ENCODE measurements at regions not wholly inside any gene's neighbourhood (a gene's known extent, or its start where the extent isn't known, plus 50 kb on each side); places are given as distances from the start of the nearest gene placed in this dataset.

DNA sequence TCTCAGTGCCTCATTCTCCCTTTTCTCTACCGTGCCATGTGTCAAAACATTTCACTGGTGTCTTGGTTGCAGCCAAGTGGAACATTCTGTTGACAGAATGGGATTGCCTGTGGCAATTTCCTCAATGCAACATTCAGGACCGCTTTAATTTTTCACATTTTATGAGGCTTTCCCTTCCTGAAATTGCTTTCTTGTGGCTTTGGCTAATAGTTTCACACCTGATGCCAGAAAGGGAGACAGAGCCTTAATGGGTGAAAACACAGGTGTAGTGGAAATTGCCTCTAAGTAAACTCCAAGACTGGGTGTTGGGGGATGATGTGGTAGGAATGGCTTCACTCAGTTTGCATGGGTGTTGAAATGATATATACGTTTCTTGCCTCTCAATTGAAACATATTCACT lies 278.3 kb downstream of the TSN start:
- no peaks in the 10 kb centered on the region for H3K4me1 ChIP-seq (replicated peaks in 1 of 2; ENCODE audit: control insufficient read depth in 2 of 2, insufficient read depth in 2 of 2, low read length in 2 of 2)
- in situ Hi-C loops (cut with MboI) (no loop called here), intact Hi-C loops (cut with micrococcal nuclease) (no loop called here)
- TF ChIP-seq SP1 (CRISPR knock-in tag; IDR thresholded peaks at IDR 0.05) (no peak), HLTF (IDR thresholded peaks at IDR 0.05) (no peak), E2F1 (CRISPR knock-in tag; IDR thresholded peaks at IDR 0.05) (no peak), FOSL1 (tag; conservative IDR thresholded peaks at IDR 0.05) (no peak), MAZ (CRISPR knock-in tag; conservative IDR thresholded peaks at IDR 0.05 in 1 of 2, IDR thresholded peaks at IDR 0.05 in 1 of 2) (no peak), SIN3A (IDR thresholded peaks at IDR 0.05; ENCODE audit: borderline replicate concordance in 2 of 2, control insufficient read depth in 1 of 2, low read depth in 2 of 2, low read length in 2 of 2) (no peak), PYGO2 (tag; IDR thresholded peaks at IDR 0.05) (no peak)
- TF ChIP-seq, protein P1, sequence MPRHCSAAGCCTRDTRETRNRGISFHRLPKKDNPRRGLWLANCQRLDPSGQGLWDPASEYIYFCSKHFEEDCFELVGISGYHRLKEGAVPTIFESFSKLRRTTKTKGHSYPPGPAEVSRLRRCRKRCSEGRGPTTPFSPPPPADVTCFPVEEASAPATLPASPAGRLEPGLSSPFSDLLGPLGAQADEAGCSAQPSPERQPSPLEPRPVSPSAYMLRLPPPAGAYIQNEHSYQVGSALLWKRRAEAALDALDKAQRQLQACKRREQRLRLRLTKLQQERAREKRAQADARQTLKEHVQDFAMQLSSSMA (CRISPR knock-in tag; IDR thresholded peaks at IDR 0.05), result no peak
- BruUV-seq (replicated peaks), result no TSS peak
- no peak overlapping the region for H3K27ac ChIP-seq (ENCODE audit: extremely low read depth, low read depth, low read length)
- no peaks in the 10 kb centered on the region for H3K36me3 ChIP-seq (ENCODE audit: control insufficient read depth, insufficient read depth, low read length)
- H3K27me3 ChIP-seq (ENCODE audit: control insufficient read depth in 2 of 2, insufficient read depth in 2 of 2, low read length in 2 of 2), result peaks cover 0 to 20% of the 10 kb centered on the region in 2 experiments; a peak in 3 of 5 replicates
- 6% methylated on average over 3 of the region's 3 CpGs for WGBS (ENCODE audit: insufficient coverage, low coverage, missing lambda C conversion rate)
- FAIRE-seq, result no peak
- no peaks in the 10 kb centered on the region for H3K79me2 ChIP-seq (ENCODE audit: control insufficient read depth, insufficient read depth, low read length)
- H4K20me1 ChIP-seq (replicated peaks; ENCODE audit: control insufficient read depth, insufficient read depth, low read length), result no peaks in the 10 kb centered on the region
- no peak overlapping the region for H3K4me2 ChIP-seq (ENCODE audit: insufficient read depth, low read length)
- H3K9me1 ChIP-seq (ENCODE audit: control insufficient read depth, insufficient read depth, low read length), result no peaks in the 10 kb centered on the region
- CTCF ChIA-PET (ENCODE audit: low intra/inter-chr PET ratio), result no interaction called here
- no peak overlapping the region for H3K9ac ChIP-seq (ENCODE audit: insufficient read depth in 1 of 2, low read depth in 2 of 2, low read length in 2 of 2)
- H2AFZ ChIP-seq (ENCODE audit: low read depth, low read length), result no peak overlapping the region
- POLR2A ChIA-PET, result interaction anchor here (0.6 kb wide), 1 partner anchor 46 kb away, joined by 3 read pairs; no protein-coding TSS in a partner anchor
- H3K4me3 ChIP-seq, result no peak overlapping the region
- no peak for DNase-seq (ENCODE audit: extremely low read depth in 1 of 4, low spot score in 3 of 4)
- H3K9me3 ChIP-seq (replicated peaks; ENCODE audit: control insufficient read depth, insufficient read depth, low read depth, low read length), result no peaks in the 10 kb centered on the region
- ATAC-seq, result no peak
